ENCODE measurements at regions not wholly inside any gene's neighbourhood (a gene's known extent, or its start where the extent isn't known, plus 50 kb on each side); places are given as distances from the start of the nearest gene placed in this dataset.
A peak's percentile ranks its signal among the peaks of the same experiment; 100 is the strongest.

GRCh38 chr16:85464383-85465305, 148.5 kb upstream of the GSE1 start:
- intact Hi-C loops (cut with DNase I): no loop called here
- ATAC-seq (ENCODE audit: poor library complexity): no peak
- DNase-seq: no peak

- peak; percentile 85 for ATAC-seq (ENCODE audit: poor library complexity)
- DNase-seq: peak; percentile 90
- intact Hi-C loops (cut with DNase I): no loop called here
Measured at GRCh38 chr16:85465328-85466303, 147.5 kb upstream of the GSE1 start.

GRCh38 chr16:85466304-85466700, 146.8 kb upstream of the GSE1 start:
- ATAC-seq (ENCODE audit: poor library complexity): no peak
- DNase-seq: no peak
- intact Hi-C loops (cut with DNase I): no loop called here

- ATAC-seq (ENCODE audit: poor library complexity): no peak
- DNase-seq: no peak
- intact Hi-C loops (cut with DNase I): no loop called here
Measured at GRCh38 chr16:85466989-85467388, 146.1 kb upstream of the GSE1 start.

GRCh38 chr16:85469929-85470590, 143.1 kb upstream of the GSE1 start:
- ATAC-seq (ENCODE audit: poor library complexity) (no peak), DNase-seq (no peak)
- intact Hi-C loops (cut with DNase I): no loop called here

- intact Hi-C loops (cut with DNase I): no loop called here
- no peak for ATAC-seq (ENCODE audit: poor library complexity)
Measured at GRCh38 chr16:85470873-85471272, 142.2 kb upstream of the GSE1 start.

GRCh38 chr16:85471469-85472431, 141.4 kb upstream of the GSE1 start:
- ATAC-seq (ENCODE audit: poor library complexity) (no peak), DNase-seq (no peak)
- intact Hi-C loops (cut with DNase I): no loop called here

More at GRCh38 chr16:85470873-85471272, 142.2 kb upstream of the GSE1 start:
- DNase-seq: no peak

- ATAC-seq (ENCODE audit: poor library complexity) (no peak), DNase-seq (no peak)
- intact Hi-C loops (cut with DNase I): no loop called here
Measured at GRCh38 chr16:85472514-85472913, 140.6 kb upstream of the GSE1 start.

- DNase-seq: no peak
- no peak for ATAC-seq (ENCODE audit: poor library complexity)
- intact Hi-C loops (cut with DNase I): no loop called here
Measured at GRCh38 chr16:85473323-85473722, 139.8 kb upstream of the GSE1 start.

- intact Hi-C loops (cut with DNase I): no loop called here
- DNase-seq (no peak), ATAC-seq (ENCODE audit: poor library complexity) (no peak)
Measured at GRCh38 chr16:85473909-85474620, 139.1 kb upstream of the GSE1 start.

GRCh38 chr16:85474621-85475217, 138.4 kb upstream of the GSE1 start:
- ATAC-seq (ENCODE audit: poor library complexity): no peak

GRCh38 chr16:85475233-85475632, 137.9 kb upstream of the GSE1 start:
- intact Hi-C loops (cut with DNase I): no loop called here
- no peak for ATAC-seq (ENCODE audit: poor library complexity)
- no peak for DNase-seq

More at GRCh38 chr16:85474621-85475217, 138.4 kb upstream of the GSE1 start:
- intact Hi-C loops (cut with DNase I): no loop called here
- no peak for DNase-seq

GRCh38 chr16:85475691-85476300, 137.3 kb upstream of the GSE1 start:
- no peak for DNase-seq
- intact Hi-C loops (cut with DNase I): no loop called here
- ATAC-seq (ENCODE audit: poor library complexity): no peak

GRCh38 chr16:85476389-85476788, 136.7 kb upstream of the GSE1 start:
- ATAC-seq (ENCODE audit: poor library complexity) (no peak), DNase-seq (no peak)
- intact Hi-C loops (cut with DNase I): no loop called here

GRCh38 chr16:85477801-85478363, 135.2 kb upstream of the GSE1 start:
- ATAC-seq (ENCODE audit: poor library complexity) (no peak), DNase-seq (no peak)
- intact Hi-C loops (cut with DNase I): no loop called here
